HG02642 (cell line): ENCODE measurements at regions not wholly inside any gene's neighbourhood (a gene's known extent, or its start where the extent isn't known, plus 50 kb on each side); places are given as distances from the start of the nearest gene placed in this dataset.
"Not testable (repeated sequence)": the region's sequence is repeated elsewhere in the genome, so short reads cannot be mapped to it uniquely, and the experiment has no call there.

Source experiments
- ATAC-seq: cut with Tn5 transposase; IDR thresholded peaks from one replicate; pipeline ENCODE4 v1.9.1; 2021; ENCODE audit warnings: mild to moderate bottlenecking; ENCODE audit not compliant: unreplicated experiment, poor library complexity

- ATAC-seq = peak; percentile 62
These were observed 142.0 kb downstream of the PLS3 start for GRCh38 chrX:115702982-115703381.

- ATAC-seq = no peak
These were observed 148.1 kb downstream of the PLS3 start for GRCh38 chrX:115709039-115709438.

- no peak for ATAC-seq
These were observed 151.5 kb downstream of the PLS3 start for GRCh38 chrX:115712484-115712883.

- ATAC-seq = no peak
These were observed 152.5 kb downstream of the PLS3 start for GRCh38 chrX:115713460-115713859.

GRCh38 chrX:115719171-115719570 lies 158.2 kb downstream of the PLS3 start:
- no peak for ATAC-seq

- ATAC-seq = not testable (repeated sequence)
These were observed 161.9 kb downstream of the PLS3 start for GRCh38 chrX:115722724-115723433.

- ATAC-seq = not testable (repeated sequence)
These were observed 164.4 kb downstream of the PLS3 start for GRCh38 chrX:115725370-115725769.

- not testable (repeated sequence) for ATAC-seq
These were observed 167.1 kb downstream of the PLS3 start for GRCh38 chrX:115727792-115728732.

- ATAC-seq = not testable (repeated sequence)
These were observed 171.6 kb downstream of the PLS3 start for GRCh38 chrX:115732530-115732929.

GRCh38 chrX:115735269-115735668 lies 174.3 kb downstream of the PLS3 start:
- not testable (repeated sequence) for ATAC-seq
